Daoy (cell line): ENCODE measurements at regions not wholly inside any gene's neighbourhood (a gene's known extent, or its start where the extent isn't known, plus 50 kb on each side); places are given as distances from the start of the nearest gene placed in this dataset.

Source experiments
- DNase-seq: peaks from one replicate; pipeline ENCODE4 v3.0.0-alpha.2; 2015; ENCODE audit warnings: low read depth

DNA sequence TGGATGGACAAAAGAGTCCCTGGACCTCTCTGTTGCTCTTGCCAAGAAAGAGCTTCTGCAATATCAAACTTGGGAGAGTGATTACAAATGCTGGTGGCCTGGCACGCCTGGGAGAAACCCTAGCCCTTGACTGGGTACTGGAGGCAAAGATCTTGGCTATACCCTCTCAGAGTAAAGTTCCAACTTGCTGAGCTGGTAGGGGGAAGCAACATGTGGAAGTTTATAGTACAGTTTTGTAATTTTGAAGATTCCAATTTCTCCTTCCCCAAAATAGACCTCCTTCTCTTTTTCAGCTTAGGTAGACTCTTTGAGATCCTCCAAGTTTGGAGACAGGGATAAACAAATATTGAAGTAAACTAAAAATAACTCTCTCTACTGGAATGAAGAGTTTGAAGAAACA, 645.3 kb downstream of the NR4A2 start:
- DNase-seq, result no peak

DNA sequence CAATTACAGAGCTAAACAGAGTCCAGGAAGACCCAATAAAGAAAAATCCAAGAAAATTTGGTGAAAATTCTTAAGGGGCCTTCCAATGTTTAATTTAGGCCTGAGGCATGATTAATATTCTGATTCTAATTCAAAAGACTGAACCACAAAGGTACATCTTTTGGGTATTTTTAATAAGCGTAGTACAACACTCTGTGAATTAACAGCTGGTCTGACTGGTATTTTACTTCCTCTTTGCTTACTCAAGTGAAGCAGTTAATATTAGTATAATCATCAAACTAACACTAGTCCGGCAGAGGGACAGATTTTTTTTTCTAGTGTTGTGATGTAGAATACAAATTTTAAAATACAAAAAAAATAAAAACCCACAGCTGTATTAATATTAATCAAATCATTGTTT, 652.9 kb downstream of the NR4A2 start:
- no peak for DNase-seq

DNA sequence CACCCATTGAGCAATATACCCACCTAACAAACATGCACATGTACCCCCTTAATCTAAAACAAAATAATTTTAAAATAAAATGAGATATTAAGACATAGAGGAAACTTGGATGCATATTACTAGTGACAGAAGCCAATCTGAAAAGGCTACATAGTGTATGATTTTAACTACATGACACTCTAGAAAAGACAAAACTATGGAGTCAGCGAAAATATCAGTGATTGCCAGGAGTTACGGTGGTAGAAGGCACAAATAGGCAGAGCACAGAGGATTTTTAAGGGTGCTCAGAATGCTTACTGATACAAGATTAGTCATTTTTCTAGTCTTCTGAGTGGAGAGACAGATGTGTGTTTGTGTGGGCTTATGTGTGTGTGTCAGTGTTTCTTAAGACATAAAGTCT, 656.6 kb downstream of the NR4A2 start:
- DNase-seq, result no peak

DNA sequence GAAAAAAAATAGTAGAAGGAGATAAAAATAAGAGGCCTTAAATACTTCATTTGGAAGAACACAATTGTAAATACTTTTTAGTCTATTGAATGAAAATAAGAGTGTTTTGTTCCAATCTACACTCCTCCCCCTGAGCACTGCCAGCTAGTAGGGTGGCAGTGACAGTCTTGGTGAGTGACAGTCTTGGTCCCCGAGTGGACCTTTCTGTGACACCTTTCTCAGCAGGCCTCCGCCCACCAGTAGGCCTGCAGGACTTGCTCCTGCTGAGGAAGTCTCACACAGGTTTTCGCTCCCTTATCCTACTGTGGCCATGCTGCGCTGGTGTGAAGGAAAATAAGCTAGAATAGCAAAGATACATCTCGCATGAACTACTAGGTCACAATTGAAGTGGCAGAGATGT, 666.8 kb downstream of the NR4A2 start:
- DNase-seq, result no peak

DNA sequence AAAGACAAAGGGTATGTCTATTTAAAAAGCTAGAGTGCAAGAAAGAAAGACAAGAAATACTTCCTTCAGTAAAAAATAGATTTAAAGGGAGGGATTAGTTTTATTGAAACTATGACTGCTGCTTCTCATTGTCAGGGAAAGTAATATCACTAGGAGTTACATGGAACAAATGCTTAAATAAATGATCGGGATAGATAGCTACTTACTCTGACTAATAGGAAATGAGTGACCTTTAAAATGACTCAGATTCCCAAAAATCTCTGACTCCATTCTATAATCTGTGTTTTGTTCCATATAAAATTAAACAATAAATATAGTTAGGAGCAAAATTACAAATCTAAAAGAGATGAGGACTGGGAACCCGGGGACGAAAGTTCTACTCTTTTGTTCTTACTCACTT, 669.3 kb downstream of the NR4A2 start:
- no peak for DNase-seq

DNA sequence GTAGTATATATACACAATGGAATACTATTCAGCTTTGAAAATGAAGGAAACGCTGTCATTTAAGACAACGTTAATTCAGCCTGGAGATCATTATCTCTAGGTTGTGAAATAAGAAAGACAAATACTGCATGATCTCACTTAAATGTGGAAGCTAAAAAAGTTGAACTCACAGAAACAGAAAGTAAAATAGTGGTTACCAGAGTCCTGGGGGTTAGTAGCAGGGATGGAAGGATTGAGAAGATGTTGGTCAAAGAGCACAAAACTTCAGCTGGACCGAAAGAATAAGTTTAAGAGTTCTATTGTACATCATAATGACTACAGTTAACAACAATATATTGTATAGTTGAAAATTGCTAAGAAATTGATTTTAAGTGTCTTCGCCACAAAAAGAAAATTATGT, 670.3 kb downstream of the NR4A2 start:
- DNase-seq, result no peak

DNA sequence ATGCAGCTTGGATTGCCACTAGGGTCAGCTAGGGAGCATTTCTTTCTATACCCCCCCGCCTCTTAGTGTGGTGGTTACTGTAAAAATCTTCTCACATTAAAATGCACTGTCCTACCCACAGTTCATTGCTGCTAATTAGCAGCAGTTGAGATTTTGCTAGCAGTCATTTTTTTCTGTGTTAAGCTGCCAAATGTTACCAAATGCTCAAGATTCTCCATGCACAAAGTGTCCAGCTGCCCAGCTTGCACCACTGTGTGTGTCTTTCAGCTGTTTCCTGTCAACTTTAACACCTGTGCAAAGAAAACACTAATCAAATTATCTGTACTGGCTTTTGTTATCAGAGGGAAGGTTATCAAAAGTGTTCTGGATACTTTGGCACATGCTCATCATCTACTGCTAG, 679.3 kb downstream of the NR4A2 start:
- DNase-seq, result no peak

DNA sequence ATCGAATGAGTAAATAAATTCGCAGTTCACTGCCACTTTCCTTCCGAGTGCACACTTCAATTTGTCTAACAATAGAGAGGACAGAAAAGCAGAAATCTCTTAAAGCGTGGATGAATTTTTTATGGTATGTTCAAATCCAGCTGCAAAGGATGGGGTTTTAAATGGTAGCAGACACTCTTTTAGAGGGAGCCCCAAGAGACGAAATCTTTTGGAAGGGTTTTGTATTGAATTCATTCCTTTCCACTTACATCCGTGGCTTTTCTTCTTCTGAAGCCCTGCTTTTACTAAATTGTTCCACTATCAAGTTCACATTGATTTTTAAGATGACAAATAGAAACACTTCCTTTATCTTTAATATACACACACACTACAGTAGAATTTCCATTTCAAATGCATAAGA, 680.7 kb downstream of the NR4A2 start:
- DNase-seq, result no peak

DNA sequence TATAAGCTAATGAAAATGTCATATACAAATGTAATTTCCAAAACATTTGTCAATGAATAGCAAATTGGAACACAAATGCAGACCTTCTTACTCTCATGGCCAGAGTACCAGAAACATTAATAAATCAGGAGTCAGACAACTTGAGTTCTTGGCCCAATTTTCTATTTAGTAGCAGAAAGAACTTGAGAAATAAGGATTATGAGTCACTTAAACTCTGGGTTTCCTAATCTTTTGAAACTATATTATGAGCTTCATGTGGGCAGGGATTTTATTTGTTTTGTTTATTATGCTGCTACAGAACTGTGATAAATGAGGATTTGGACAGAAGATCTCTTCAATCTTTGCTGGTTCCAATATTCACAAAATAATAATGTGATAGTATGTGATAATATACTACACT, 686.7 kb downstream of the NR4A2 start:
- DNase-seq, result no peak

DNA sequence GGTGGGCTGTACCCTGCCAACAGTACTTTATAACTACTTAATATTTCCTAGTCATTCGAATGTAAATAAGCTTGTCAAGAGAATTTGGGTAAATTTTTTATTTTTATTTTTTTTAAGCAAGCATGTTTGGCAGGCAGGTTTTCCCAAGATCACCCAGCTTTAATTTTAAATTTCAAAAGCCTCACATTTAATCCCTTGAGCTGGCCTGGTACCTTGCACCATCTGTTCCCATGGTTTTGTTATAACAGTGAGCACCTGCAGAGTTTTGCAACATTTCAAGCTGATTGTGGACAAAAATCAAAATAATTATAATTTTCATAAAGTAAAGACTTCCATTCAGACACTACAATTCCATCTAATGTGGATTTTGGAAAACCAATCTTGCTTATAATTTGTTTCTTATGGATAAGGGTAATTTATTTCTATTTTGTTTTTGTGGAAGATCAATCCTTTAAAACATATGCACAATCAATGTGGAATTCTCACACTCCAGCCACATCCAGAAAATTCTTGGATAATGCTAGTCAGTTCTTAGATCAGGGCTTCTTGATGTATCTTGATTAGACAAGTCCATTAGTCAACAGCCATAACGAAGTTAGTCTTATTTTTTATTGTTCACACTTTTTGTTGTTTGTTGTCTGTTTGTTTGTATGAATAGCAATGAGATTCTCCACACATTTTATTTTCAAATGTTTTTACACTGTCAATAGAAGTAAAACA, 689.3 kb downstream of the NR4A2 start:
- DNase-seq, result no peak

DNA sequence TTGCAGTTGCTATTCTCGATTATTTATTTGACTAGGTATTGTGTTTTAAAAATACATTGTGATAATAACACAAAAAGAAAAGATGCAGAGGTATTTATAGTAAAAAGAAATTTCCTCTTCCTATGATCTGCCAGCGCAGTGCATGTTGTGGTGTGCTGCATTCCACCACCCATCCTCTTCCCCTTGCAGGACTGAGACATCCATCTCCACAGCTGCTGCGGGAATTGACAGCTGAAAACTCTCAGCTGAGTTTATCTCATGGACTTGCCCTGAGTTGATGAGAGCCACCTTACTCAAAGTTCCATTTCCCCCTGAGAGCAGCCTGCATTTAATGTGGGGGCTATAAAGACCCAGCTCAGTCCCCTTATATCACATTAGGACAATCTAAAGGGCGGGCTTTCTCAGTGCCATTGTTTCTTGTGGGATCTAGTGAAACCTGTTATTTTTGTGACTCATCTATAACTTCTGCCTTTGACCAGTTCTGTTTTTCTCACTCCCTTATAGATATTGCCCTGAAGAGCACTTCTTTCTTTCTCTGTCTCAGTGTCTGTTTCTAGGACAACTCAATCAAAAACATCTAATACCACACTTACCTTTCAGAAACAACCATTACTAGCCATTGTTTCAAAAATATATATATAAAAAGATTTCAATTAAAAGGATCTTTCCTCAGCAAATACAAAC, 698.5 kb downstream of the NR4A2 start:
- DNase-seq, result no peak

DNA sequence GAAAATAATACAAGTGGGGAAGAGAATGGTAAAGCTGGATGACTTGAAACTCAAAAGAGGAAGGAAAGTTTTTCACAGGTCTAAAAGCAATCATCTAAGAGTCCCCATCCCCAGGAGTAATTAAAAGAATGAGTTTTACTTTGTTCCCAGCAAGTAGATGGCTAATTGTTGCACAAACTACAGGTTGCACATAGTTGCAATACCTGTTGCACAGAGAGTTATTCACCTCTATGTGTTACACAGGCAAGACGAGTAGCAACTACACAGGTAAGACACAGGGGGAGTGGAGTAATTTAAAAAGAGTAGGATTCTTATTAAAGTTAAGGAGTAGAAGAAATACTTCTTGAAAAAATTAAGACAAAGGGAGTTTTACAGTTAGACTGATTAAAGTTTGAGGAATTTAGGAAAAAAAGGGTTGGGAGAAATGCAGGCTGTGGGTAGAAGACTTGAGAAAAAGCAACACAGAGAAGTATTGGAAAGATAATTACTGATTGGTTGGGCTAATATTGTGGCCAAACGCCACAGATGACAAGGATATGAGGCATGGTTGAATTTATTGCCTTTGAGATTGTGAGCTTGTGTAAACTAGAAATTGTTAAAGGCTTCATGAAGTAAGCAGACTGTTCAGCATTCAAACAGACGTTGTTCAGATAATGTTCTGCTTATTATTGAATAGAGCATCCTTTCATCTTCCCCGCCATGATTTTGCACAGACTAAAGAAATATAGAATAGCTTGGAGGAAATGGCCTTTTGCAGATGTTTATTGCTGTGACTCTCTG, 699.3 kb downstream of the NR4A2 start:
- DNase-seq, result no peak

DNA sequence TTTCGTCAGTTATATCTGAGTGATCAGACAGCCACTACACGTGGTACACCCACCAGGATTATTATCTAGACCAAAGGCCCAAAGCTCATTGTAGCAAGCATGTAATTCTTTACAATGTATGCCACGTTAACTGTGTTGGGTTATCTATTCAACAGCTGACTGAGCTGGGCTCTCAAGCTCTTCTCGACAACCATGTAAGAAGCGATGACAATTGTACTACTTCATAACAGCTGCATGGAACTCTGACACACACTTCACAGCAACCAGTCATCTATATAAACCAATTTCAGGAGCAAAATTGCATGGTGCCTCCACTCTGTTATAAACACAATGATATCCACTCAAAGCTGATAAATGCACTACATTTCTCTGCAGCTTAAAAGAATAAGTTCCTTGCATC, 701.8 kb downstream of the NR4A2 start:
- no peak for DNase-seq

DNA sequence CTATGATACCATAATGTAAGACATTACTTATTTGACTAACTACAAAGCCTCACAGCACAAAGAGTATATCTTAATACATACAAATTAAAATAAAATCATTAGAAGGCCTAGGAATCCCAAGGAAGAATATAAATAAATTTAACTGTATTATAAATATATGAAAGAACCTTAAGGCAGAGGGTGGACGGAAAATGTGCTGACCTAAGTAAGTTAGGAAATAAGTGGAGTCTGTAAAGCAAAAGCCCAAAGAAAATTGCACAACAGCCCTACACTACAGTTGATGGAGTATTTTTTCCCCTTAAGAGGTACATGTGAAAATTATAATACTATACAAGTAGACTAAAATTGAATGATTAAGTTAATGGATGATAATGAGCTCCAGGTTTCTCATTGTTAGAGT, 710.1 kb downstream of the NR4A2 start:
- no peak for DNase-seq

DNA sequence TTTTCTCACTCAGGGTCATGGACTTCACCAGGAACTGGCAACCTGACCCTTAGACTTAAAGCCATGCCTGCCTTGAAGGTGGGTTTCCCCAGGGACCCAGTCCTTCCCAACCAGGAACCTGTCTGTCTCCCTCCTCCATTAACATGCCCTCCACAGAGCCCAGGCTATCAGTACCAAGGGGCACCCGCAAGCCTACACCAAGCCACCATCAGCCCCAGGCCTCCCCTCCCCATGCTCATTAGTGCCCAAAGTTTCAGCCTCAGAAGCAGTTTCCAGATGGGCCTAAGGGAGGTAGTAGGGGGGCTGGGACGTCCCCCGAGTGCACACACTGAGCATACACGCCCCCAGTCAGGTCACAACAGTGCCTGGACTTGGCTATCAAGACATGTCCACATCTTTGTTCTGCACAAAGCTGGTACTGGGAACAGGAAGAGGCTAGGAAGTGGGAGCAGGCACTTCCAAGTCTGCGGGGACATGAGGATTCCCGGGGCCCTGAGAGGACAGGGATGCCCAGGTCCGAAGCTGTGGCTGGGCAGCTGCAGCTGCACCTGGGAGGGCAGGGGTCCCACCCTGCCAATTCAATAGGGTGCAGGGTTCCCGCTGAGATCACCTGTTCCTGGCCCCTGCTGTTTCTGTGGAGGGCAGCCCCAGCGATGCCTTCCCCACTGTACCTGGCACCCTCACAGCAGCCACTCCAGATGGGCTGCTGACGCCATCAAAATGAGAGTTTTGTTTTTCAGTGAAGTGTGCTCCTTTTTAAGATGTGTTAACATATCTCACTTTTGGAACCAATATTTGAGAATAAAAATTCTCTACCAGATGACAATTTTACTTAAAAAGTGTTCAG, 731.4 kb downstream of the NR4A2 start:
- no peak for DNase-seq

DNA sequence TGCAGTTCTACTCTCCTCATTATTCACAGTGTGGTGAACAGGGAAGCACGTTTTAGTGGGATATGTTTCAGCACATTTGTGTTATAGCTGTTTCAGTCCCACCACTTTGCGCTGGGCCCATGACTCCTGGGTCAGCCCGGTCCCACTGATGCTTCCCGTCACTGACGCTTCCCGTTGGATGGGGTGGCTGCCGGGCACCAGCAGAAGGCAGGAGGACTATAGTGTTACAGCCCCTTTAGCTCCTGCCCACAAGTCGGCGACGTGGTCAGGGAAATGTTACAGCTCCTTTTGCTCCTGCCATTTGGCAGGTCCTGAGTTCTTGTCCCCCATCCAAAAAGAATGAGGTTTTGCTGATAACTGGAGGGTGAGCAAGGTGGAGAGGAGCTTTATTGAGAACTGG, 732.2 kb downstream of the NR4A2 start:
- no peak for DNase-seq

DNA sequence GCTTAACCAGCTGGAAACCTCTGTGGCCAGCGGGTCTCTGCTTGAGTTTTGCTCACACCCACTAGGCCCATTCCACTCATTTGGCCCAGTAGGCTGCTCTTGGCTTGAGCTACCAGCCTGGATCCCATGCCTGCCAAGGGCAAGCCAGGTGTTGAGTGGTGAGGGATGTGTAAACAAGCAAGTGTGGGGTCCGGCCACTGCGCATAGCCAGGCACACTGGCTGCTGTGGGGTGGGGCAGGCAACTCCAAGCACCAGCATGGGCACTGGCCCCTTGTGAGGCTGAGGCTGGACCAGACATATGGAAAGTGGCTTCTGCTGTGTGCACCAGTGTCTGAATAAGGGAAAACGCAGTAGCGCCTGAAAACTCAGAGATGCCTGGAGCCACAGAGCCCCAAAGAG, 732.7 kb downstream of the NR4A2 start:
- no peak for DNase-seq

DNA sequence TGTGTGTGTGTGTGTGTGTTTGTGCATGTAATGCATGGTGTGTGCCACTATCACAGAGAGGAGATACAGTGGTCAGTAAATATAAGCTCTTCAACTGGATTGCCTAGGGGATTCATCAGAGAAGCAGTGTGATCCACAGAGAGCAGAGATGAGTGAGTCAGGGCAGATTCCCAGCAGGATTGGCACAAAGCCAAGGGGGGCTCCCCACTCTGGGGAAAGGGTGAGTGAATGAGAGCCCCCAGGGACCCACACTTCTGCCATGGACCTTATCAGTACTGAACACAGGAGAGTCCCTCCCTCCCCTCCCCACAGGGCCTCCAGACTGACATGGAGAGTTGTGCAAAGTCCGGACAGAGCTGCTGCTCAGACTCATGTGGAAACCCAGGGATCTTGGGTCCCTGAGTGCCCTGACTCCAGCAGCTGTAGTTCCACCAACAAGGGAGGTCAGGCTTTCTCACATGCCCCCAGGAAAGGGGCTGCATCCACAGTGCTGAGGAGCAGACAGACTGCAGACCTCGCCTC, 748.8 kb downstream of the NR4A2 start:
- DNase-seq, result no peak

DNA sequence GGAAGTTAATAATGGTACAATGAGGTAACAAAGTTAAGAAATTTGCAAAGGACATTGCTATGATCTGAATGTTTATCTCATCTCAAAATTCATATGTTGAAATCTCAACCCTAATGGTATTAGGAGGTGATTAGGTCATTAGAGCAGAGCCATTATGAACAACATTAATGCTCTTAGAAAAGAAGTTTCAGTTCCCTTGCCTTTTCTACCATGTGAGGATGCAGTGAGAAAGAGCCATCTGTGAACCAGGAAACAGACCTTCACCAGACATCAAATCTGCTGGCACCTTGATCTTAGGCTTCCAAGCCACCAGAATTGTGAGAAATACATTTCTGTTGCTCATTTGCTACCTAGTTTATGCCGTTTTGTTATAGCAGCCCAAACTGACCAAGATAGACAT, 757.6 kb downstream of the NR4A2 start:
- no peak for DNase-seq

DNA sequence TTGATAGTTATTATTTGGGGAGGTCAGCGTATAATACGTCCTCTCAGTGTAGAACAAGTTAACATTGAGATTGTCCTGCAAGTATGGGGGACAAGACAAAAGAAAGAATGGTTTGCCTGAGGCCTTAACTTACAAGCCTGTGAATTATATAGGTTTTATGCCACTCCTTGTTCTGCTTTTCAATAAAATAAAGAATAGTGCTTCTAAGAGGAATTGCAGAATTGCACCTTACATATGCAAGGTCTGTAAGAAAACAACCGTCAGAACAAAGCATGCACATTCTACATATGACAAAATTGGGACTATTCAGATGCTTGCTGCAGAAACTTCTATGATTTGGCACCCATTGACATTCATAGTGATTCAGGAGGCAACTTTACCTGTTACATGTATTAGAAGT, 785.0 kb downstream of the NR4A2 start:
- DNase-seq, result no peak

DNA sequence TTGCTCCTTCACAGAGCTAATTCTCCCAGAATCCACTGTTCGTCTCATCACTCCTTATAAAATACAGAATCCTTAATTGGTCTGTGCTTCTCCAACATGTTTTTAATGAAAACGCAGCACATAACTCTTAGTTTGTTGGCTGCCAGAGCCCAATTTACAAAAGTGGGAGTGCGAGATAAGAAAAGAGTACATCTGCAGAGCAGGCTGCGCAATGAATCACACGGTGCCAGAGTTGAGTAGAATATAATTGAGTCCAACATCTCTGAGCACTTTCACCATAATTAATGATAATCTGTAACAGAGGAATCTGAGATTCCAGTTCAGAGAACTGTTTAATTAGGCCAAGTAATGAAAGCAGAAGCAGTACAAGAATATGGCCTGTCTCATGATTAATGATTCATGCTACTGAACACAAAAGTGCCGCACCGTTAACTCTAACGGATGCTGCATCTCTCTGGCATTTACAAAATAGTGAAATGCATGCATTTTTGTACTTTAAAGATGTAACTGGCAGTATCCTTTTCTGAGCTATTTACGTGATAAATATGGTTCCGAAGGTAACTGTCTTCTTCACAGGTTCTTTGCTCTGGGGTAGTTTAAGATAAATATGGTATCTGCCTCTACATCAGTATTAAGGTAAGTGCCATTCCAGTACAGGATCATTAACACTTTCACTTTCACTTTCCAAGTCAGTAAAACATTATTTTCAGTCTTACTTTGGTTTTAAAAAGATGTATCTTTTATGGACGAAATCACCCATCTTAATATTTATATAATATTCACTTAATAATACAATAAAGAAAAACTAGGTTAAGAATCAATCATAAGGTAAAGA, 785.6 kb downstream of the NR4A2 start:
- DNase-seq, result peak; percentile 4
